Fibroblast of mammary gland (primary cell): ENCODE measurements at regions not wholly inside any gene's neighbourhood (a gene's known extent, or its start where the extent isn't known, plus 50 kb on each side); places are given as distances from the start of the nearest gene placed in this dataset.

Experiments used
- DNase-seq: peaks from one replicate; pipeline ENCODE4 v3.0.0-alpha.2; 2010; ENCODE audit warnings: low read depth
- H3K4me3 ChIP-seq: 2 replicates; pipeline ENCODE4 v1.5.1; 2011; ENCODE audit warnings: low read depth, mild to moderate bottlenecking, low read length, moderate library complexity; ENCODE audit not compliant: control insufficient read depth
- TF ChIP-seq, protein P1 (sequence below): conservative IDR thresholded peaks from 2 replicates; pipeline ENCODE4 v1.5.1; 2011; ENCODE audit warnings: low read depth, low read length, inconsistent platforms; ENCODE audit not compliant: control insufficient read depth, insufficient read depth

- DNase-seq: no peak
- no peak overlapping the region for H3K4me3 ChIP-seq
- TF ChIP-seq, protein P1, sequence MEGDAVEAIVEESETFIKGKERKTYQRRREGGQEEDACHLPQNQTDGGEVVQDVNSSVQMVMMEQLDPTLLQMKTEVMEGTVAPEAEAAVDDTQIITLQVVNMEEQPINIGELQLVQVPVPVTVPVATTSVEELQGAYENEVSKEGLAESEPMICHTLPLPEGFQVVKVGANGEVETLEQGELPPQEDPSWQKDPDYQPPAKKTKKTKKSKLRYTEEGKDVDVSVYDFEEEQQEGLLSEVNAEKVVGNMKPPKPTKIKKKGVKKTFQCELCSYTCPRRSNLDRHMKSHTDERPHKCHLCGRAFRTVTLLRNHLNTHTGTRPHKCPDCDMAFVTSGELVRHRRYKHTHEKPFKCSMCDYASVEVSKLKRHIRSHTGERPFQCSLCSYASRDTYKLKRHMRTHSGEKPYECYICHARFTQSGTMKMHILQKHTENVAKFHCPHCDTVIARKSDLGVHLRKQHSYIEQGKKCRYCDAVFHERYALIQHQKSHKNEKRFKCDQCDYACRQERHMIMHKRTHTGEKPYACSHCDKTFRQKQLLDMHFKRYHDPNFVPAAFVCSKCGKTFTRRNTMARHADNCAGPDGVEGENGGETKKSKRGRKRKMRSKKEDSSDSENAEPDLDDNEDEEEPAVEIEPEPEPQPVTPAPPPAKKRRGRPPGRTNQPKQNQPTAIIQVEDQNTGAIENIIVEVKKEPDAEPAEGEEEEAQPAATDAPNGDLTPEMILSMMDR: no peak
Observed at GRCh38 chr3:124438813-124439212, 291.4 kb upstream of the UMPS start.

DNA sequence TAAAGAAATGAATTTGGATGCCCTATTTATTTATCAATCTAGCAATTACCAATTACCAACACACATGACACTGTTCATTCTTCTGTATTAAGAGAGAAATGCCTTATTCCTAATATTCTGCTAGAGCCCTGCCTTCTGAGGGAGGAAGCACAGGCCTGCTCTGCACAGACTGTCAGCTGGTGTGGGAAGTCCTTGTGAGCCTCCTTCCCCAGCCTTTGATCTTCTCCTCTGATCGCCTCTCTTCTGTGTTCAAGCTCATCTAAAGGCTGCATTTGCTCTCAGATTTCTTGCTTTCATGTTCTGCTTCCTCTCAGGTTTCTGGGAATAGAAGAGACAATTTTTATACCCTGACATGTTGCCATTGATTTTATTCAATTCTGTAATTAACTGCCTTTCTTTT is 290.6 kb upstream of the UMPS start:
- TF ChIP-seq, protein P1: no peak
- DNase-seq: no peak
- H3K4me3 ChIP-seq: no peak overlapping the region

- TF ChIP-seq, protein P1: no peak
- H3K4me3 ChIP-seq: no peak overlapping the region
- no peak for DNase-seq
Observed at GRCh38 chr3:124441766-124442165, 288.5 kb upstream of the UMPS start.

DNA sequence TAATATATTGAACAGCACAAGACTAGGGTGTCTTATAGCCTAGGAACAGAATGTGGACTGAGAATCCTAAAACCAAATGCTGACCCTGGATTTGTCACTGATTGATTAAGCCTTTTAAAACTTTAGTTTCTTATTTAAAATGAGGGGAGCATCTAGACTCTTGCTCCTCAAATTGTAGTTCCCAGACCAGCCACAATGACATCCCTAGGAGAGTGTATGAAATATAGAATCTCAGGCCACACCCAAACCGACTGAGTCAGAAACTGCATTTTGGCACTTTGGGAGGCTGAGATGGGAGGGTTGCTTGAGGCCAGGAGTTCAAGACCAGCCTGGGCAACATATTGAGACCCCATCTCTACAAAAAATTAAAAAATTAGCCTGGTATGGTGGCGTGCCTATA is 287.8 kb upstream of the UMPS start:
- DNase-seq: peak; percentile 3
- TF ChIP-seq, protein P1: no peak
- no peak overlapping the region for H3K4me3 ChIP-seq

DNA sequence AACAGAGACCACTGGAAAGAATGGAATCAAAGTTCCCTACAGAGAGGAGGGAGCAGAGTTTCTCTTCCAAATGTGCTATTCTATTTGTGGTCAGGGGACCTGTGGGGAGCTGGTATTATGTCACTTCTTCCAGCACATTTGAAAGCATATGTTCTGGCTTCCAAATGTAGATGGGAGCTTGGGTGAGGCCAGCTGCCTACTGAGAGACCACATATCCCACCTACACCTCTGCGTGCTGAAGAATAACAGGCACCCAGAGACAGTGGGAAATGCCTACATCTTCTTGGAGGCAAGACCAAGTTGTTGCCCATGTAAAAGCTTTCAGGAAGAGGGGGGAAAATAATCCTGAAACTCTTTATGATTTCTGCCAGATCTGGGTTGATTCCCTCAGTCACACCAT is 286.8 kb upstream of the UMPS start:
- TF ChIP-seq, protein P1: no peak
- DNase-seq: no peak
- H3K4me3 ChIP-seq: no peak overlapping the region

GRCh38 chr3:124444075-124444474 is 286.2 kb upstream of the UMPS start:
- no peak overlapping the region for H3K4me3 ChIP-seq
- TF ChIP-seq, protein P1: no peak
- no peak for DNase-seq

DNA sequence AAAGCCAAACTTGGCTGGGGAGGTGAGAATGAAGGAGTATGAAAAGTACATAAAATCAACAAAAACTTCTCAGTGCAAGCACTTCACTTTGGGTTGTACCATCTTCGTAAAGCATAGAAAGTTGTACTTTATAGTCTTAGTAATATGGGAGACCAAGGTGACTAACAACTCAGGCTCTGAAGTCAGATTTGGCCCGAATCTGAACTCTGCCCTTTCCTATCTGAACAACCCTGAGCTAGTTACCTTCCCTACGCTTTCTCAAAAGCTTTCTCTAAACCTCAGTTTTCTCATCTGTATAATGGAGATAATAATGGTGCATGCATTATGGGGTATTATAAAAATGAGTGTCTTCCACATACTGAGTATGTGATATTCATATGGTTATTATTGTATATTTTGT is 285.4 kb upstream of the UMPS start:
- TF ChIP-seq, protein P1: no peak
- DNase-seq: no peak
- H3K4me3 ChIP-seq: no peak overlapping the region
